ENCODE measurements at regions not wholly inside any gene's neighbourhood (a gene's known extent, or its start where the extent isn't known, plus 50 kb on each side); places are given as distances from the start of the nearest gene placed in this dataset.
"Not testable (repeated sequence)": the region's sequence is repeated elsewhere in the genome, so short reads cannot be mapped to it uniquely, and the experiment has no call there.

DNA sequence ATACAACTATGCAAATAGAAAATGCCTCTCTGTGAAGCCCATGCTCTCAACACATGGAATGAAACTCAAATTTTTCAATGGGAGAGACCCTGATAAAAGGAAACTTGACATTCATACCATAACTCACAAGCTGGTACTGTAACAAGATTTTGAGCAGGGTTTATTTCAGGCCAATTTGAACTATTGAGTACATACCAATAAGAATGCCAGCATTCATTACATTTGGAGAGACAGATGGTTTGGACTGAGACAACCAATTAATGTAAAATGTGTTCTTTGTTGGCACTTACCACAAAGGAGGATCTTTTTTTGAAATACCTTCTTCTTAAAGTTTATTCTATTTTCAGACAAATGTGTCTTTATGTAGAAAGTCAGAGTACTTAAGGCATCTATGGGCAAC, 1357.0 kb upstream of the GOT2 start:
- Mint-ChIP-seq H3K27me3 (ENCODE audit: unreplicated experiment) (no peaks in the 10 kb centered on the region), H3K4me1 (ENCODE audit: low read depth, unreplicated experiment) (no peaks in the 10 kb centered on the region), H3K36me3 (ENCODE audit: unreplicated experiment) (peaks cover 4% of the 10 kb centered on the region), H3K9me3 (ENCODE audit: unreplicated experiment) (peaks cover 5% of the 10 kb centered on the region), H3K27ac (ENCODE audit: unreplicated experiment) (no peak overlapping the region), H3K4me3 (ENCODE audit: unreplicated experiment) (no peak overlapping the region)
- TF ChIP-seq CTCF (IDR thresholded peaks at IDR 0.05; ENCODE audit: partially characterized antibody, unreplicated experiment): no peak
- DNase-seq: no peak

DNA sequence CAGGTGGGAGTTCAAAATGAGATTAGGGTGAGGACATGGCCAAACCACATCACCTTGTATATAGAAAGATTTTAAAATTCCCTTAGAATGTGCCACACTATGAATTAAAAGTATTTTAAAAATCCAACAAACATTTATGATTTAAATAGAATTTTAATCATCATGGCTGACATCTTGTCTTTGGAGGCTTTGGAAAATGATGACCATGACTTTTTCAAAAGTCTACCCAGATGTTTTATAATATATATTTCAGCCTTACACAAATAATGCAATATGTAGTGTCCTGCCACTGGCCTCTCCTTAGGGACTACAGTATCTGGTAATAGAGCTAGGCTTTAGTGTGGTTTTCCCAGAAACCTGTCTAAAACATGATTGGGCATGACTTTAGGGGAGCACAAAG, 1353.4 kb upstream of the GOT2 start:
- H3K36me3 Mint-ChIP-seq (ENCODE audit: unreplicated experiment): peaks cover 4% of the 10 kb centered on the region
- no peak for TF ChIP-seq CTCF (IDR thresholded peaks at IDR 0.05; ENCODE audit: partially characterized antibody, unreplicated experiment)
- DNase-seq: no peak
- peaks cover 5% of the 10 kb centered on the region for H3K9me3 Mint-ChIP-seq (ENCODE audit: unreplicated experiment)
- H3K27ac Mint-ChIP-seq (ENCODE audit: unreplicated experiment): no peak overlapping the region
- no peaks in the 10 kb centered on the region for H3K4me1 Mint-ChIP-seq (ENCODE audit: low read depth, unreplicated experiment)
- no peak overlapping the region for H3K4me3 Mint-ChIP-seq (ENCODE audit: unreplicated experiment)
- no peaks in the 10 kb centered on the region for H3K27me3 Mint-ChIP-seq (ENCODE audit: unreplicated experiment)

DNA sequence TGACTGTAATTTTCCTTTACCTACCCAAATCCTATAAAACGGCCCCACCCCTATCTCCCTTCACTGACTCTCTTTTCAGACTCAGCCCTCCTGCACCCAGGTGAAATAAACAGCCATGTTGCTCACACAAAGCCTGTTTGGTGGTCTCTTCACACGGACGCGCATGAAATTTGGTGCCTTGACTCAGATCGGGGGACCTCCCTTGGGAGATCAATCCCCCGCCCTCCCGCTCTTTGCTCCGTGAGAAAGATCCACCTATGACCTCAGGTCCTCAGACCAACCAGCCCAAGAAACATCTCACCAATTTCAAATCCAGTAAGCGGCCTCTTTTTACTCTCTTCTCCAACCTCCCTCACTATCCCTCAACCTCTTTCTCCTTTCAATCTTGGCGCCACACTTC, 1344.7 kb upstream of the GOT2 start:
- not testable (repeated sequence) for H3K27ac Mint-ChIP-seq (ENCODE audit: unreplicated experiment); DNase-seq; H3K9me3 Mint-ChIP-seq (ENCODE audit: unreplicated experiment); H3K4me1 Mint-ChIP-seq (ENCODE audit: low read depth, unreplicated experiment); H3K4me3 Mint-ChIP-seq (ENCODE audit: unreplicated experiment); H3K36me3 Mint-ChIP-seq (ENCODE audit: unreplicated experiment); H3K27me3 Mint-ChIP-seq (ENCODE audit: unreplicated experiment)

DNA sequence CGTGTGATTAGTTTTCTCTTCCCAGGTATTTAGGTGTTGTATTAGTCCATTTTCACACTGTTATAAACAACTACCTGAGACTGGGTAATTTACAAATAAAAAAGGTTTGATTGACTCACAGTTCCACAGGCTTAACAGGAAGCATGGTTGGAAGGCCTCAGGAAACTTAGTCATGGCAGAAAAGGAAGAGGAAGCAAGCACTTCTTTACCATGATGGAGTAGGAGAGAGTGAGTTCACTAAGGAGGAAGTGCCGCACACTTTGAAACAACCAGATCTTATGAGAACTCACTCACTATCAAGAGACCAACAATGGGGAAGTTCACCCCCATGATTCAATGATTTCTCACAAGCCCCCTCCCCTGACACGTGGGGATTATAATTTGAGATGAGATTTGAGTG, 1343.7 kb upstream of the GOT2 start:
- Mint-ChIP-seq H3K27ac (ENCODE audit: unreplicated experiment) (no peak overlapping the region), H3K4me1 (ENCODE audit: low read depth, unreplicated experiment) (no peaks in the 10 kb centered on the region), H3K27me3 (ENCODE audit: unreplicated experiment) (peaks cover 2% of the 10 kb centered on the region), H3K36me3 (ENCODE audit: unreplicated experiment) (no peaks in the 10 kb centered on the region), H3K9me3 (ENCODE audit: unreplicated experiment) (peaks cover 4% of the 10 kb centered on the region), H3K4me3 (ENCODE audit: unreplicated experiment) (no peak overlapping the region)
- TF ChIP-seq CTCF (IDR thresholded peaks at IDR 0.05; ENCODE audit: partially characterized antibody, unreplicated experiment): no peak
- no peak for DNase-seq

DNA sequence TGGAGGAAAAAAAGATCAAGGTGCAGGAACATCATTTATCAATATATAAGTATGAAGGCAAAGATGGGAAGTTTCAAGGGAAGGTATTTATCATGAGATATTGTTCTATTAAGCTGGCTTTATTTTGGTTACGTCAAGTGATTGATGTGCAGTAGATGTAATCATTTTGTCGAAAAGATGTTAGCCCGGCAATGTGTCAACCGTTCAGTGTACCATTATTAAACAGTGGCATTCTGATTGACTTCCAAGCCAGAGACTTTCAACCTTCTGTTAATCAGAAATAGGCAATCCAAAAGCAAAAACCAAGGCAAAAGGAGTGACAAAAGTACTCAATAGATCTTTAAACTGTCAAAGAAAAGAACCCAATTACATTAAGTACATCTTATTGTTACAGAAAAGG, 1340.3 kb upstream of the GOT2 start:
- H3K4me3 Mint-ChIP-seq (ENCODE audit: unreplicated experiment): no peak overlapping the region
- H3K36me3 Mint-ChIP-seq (ENCODE audit: unreplicated experiment): no peaks in the 10 kb centered on the region
- H3K9me3 Mint-ChIP-seq (ENCODE audit: unreplicated experiment): no peaks in the 10 kb centered on the region
- no peaks in the 10 kb centered on the region for H3K4me1 Mint-ChIP-seq (ENCODE audit: low read depth, unreplicated experiment)
- no peak for TF ChIP-seq CTCF (IDR thresholded peaks at IDR 0.05; ENCODE audit: partially characterized antibody, unreplicated experiment)
- H3K27me3 Mint-ChIP-seq (ENCODE audit: unreplicated experiment): no peaks in the 10 kb centered on the region
- DNase-seq: no peak
- H3K27ac Mint-ChIP-seq (ENCODE audit: unreplicated experiment): no peak overlapping the region

DNA sequence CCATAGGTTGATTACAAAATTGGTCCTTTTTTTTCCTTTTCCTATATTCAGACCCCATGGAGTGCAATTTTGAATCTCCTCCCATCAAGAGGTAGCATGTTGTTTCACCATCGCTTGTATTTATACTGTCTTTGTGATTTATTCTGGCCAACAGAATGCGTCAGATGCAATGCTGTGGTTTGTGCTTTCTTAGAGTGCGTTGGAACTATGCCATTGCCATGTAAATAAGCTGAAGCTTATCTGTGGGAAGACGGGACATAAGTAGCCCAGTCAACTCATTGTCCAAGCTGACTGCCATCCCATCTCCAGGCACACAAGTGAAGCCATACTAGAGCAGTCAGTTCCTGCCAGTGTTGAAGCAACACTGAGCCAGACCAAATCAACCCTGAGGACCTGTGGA, 1339.3 kb upstream of the GOT2 start:
- Mint-ChIP-seq H3K9me3 (ENCODE audit: unreplicated experiment) (no peaks in the 10 kb centered on the region), H3K27me3 (ENCODE audit: unreplicated experiment) (no peaks in the 10 kb centered on the region)

More for the DNA sequence above, 1339.3 kb upstream of the GOT2 start:
- DNase-seq: no peak
- no peak for TF ChIP-seq CTCF (IDR thresholded peaks at IDR 0.05; ENCODE audit: partially characterized antibody, unreplicated experiment)
- no peak overlapping the region for H3K27ac Mint-ChIP-seq (ENCODE audit: unreplicated experiment)
- H3K36me3 Mint-ChIP-seq (ENCODE audit: unreplicated experiment): no peaks in the 10 kb centered on the region
- no peak overlapping the region for H3K4me3 Mint-ChIP-seq (ENCODE audit: unreplicated experiment)
- H3K4me1 Mint-ChIP-seq (ENCODE audit: low read depth, unreplicated experiment): no peaks in the 10 kb centered on the region

Data from glutamatergic neuron (in vitro differentiated cells).